CD1c-positive myeloid dendritic cell (primary cell): ENCODE measurements at regions not wholly inside any gene's neighbourhood (a gene's known extent, or its start where the extent isn't known, plus 50 kb on each side); places are given as distances from the start of the nearest gene placed in this dataset.

Experiments
- DNase-seq: peaks from one replicate; pipeline ENCODE4 v3.0.0-alpha.2; 2016; ENCODE audit errors: extremely low spot score

- no peak for DNase-seq
Measured at GRCh38 chr2:11993749-11994148, 247.3 kb downstream of the LPIN1 start.

- no peak for DNase-seq
Measured at GRCh38 chr2:11995456-11995855, 249.0 kb downstream of the LPIN1 start.

- no peak for DNase-seq
Measured at GRCh38 chr2:11996618-11997017, 250.2 kb downstream of the LPIN1 start.

GRCh38 chr2:11997142-11997541, 250.7 kb downstream of the LPIN1 start:
- no peak for DNase-seq

GRCh38 chr2:11998218-11998617, 251.8 kb downstream of the LPIN1 start:
- no peak for DNase-seq

- no peak for DNase-seq
Measured at GRCh38 chr2:11998626-11999378, 252.4 kb downstream of the LPIN1 start.

- no peak for DNase-seq
Measured at GRCh38 chr2:12001621-12002020, 255.2 kb downstream of the LPIN1 start.

GRCh38 chr2:12002215-12002614, 255.8 kb downstream of the LPIN1 start:
- DNase-seq = no peak

- no peak for DNase-seq
Measured at GRCh38 chr2:12004713-12005112, 258.3 kb downstream of the LPIN1 start.

GRCh38 chr2:12005886-12006681, 259.7 kb downstream of the LPIN1 start:
- peak; percentile 49 for DNase-seq

- no peak for DNase-seq
Measured at GRCh38 chr2:12006850-12007249, 260.4 kb downstream of the LPIN1 start.

- no peak for DNase-seq
Measured at GRCh38 chr2:12007282-12007681, 260.9 kb downstream of the LPIN1 start.

GRCh38 chr2:12008425-12009061, 262.1 kb downstream of the LPIN1 start:
- DNase-seq = peak; percentile 61

- no peak for DNase-seq
Measured at GRCh38 chr2:12009323-12009905, 263.0 kb downstream of the LPIN1 start.

- DNase-seq = no peak
Measured at GRCh38 chr2:12010059-12010458, 263.6 kb downstream of the LPIN1 start.

- DNase-seq = no peak
Measured at GRCh38 chr2:12010779-12011178, 264.3 kb downstream of the LPIN1 start.

- peak; percentile 88 for DNase-seq
Measured at GRCh38 chr2:12014088-12014960, 267.9 kb downstream of the LPIN1 start.

GRCh38 chr2:12017499-12018157, 271.2 kb downstream of the LPIN1 start:
- DNase-seq = no peak

- DNase-seq = peak; percentile 16
Measured at GRCh38 chr2:12018726-12019125, 272.3 kb downstream of the LPIN1 start.

- no peak for DNase-seq
Measured at GRCh38 chr2:12020833-12021469, 274.5 kb downstream of the LPIN1 start.
